Tibial nerve (tissue), 3 donors: ENCODE measurements at regions not wholly inside any gene's neighbourhood (a gene's known extent, or its start where the extent isn't known, plus 50 kb on each side); places are given as distances from the start of the nearest gene placed in this dataset.

Experiments
- POLR2A ChIP-seq, 2 donors: fragments of 450-650 bp; IDR thresholded peaks; one replicate each; pipeline ENCODE4 v1.6.1; 2017; ENCODE audit warnings: antibody characterized with exemption in 2 of 2, mild to moderate bottlenecking in 2 of 2, moderate library complexity in 2 of 2
- TF ChIP-seq, protein P1 (sequence below), 5 experiments: fragments of 200-600 bp in 3 of 5; fragments of 450-650 bp in 2 of 5; sonication (generic) in 3 of 5; IDR thresholded peaks; one replicate each; pipeline ENCODE4 v1.5.1; 2016 to 2019; ENCODE audit warnings: antibody characterized with exemption in 5 of 5, mild to moderate bottlenecking in 3 of 5, moderate library complexity in 2 of 5

DNA sequence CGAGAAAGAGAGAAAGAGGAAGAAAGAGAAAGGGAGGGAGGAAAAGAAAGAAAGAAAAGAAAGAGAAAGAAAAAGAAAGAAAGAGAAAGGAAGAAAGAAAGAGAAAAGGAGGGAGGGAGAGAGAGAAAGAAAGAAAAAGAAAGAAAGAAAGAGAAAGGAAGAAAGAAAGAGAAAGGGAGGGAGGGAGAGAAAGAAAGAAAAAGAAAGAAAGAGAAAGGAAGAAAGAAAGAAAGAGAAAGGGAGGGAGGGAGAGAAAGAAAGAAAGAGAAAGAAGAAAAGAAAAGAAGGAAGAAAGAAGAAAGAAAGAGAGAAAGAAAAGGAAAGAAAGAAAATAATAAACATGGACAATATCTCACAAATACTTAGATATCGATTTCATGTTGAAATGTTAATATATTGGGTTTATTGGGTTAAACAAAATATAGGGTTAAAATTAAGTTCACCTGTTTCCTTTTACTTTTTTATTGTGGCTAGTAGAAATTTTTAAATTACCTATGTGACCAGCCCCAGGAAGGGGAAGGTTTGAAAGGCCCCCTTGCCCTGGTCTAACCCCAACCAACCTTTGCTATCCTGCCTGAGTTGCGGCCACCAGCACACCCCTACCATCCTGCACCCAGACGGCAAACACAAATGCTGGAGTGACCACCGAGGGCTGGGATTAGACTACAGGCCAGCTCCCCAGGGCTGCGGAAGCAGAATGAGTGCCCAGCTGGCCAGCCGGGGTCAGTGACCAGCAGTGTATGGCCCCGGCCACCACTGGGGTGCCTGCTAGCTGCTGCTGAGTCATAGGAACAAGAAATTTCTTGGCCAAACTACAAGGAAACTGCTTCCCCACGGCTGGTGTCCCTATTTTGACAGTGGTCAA lies 81.0 kb upstream of the FGF3 start:
- TF ChIP-seq, protein P1, sequence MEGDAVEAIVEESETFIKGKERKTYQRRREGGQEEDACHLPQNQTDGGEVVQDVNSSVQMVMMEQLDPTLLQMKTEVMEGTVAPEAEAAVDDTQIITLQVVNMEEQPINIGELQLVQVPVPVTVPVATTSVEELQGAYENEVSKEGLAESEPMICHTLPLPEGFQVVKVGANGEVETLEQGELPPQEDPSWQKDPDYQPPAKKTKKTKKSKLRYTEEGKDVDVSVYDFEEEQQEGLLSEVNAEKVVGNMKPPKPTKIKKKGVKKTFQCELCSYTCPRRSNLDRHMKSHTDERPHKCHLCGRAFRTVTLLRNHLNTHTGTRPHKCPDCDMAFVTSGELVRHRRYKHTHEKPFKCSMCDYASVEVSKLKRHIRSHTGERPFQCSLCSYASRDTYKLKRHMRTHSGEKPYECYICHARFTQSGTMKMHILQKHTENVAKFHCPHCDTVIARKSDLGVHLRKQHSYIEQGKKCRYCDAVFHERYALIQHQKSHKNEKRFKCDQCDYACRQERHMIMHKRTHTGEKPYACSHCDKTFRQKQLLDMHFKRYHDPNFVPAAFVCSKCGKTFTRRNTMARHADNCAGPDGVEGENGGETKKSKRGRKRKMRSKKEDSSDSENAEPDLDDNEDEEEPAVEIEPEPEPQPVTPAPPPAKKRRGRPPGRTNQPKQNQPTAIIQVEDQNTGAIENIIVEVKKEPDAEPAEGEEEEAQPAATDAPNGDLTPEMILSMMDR (IDR thresholded peaks at IDR 0.05): no peak
- no peak for TF ChIP-seq POLR2A (IDR thresholded peaks at IDR 0.05)
